MCF 10A (cell line): ENCODE measurements at regions not wholly inside any gene's neighbourhood (a gene's known extent, or its start where the extent isn't known, plus 50 kb on each side); places are given as distances from the start of the nearest gene placed in this dataset.

Experiments used
- BruUV-seq: library from RNA; stranded (reverse); fragments of 400-500 nt; replicated peaks from 2 replicates; lab custom pipeline; 2021; lab: Mats Ljungman, UMichigan
- CTCF ChIA-PET: fragments of 300-600 bp; sonication (Branson Sonifier 250); formaldehyde crosslinking; extraction: SDS; loops from one replicate; lab custom pipeline; 2021; ENCODE audit warnings: antibody characterized with exemption, inconsistent platforms; lab: Yijun Ruan, JAX
- POLR2A ChIA-PET: fragments of 300-600, 350-650 bp; sonication (Branson Sonifier 250); formaldehyde crosslinking; extraction: SDS; loops from one replicate; lab custom pipeline; 2020; ENCODE audit warnings: antibody characterized with exemption, inconsistent platforms; lab: Yijun Ruan, JAX
- DNase-seq: peaks from one replicate; pipeline ENCODE4 v3.0.0-alpha.2; 2018; ENCODE audit not compliant: unreplicated experiment
- H3K27ac Mint-ChIP-seq: one replicate; pipeline ENCODE4 v1.8.0; 2022; ENCODE audit warnings: mild to moderate bottlenecking, low read depth, mixed read lengths; ENCODE audit not compliant: unreplicated experiment
- H3K27me3 Mint-ChIP-seq: one replicate; pipeline ENCODE4 v1.8.0; 2022; ENCODE audit warnings: mixed read lengths; ENCODE audit not compliant: insufficient read depth, unreplicated experiment
- H3K36me3 Mint-ChIP-seq: one replicate; pipeline ENCODE4 v1.8.0; 2022; ENCODE audit warnings: mild to moderate bottlenecking, moderate library complexity, mixed read lengths; ENCODE audit not compliant: insufficient read depth, unreplicated experiment
- H3K4me1 Mint-ChIP-seq: one replicate; pipeline ENCODE4 v1.8.0; 2022; ENCODE audit warnings: mixed read lengths; ENCODE audit not compliant: insufficient read depth, unreplicated experiment
- H3K4me3 Mint-ChIP-seq: one replicate; pipeline ENCODE4 v1.8.0; 2022; ENCODE audit warnings: mild to moderate bottlenecking, moderate library complexity, mixed read lengths; ENCODE audit not compliant: unreplicated experiment
- H3K9me3 Mint-ChIP-seq: one replicate; pipeline ENCODE4 v1.8.0; 2022; ENCODE audit warnings: mixed read lengths; ENCODE audit not compliant: unreplicated experiment
- CTCF ChIP-seq: fragments of 200-600 bp; IDR thresholded peaks from one replicate; pipeline ENCODE4 v1.8.0; 2022; ENCODE audit warnings: antibody characterized with exemption, mild to moderate bottlenecking; ENCODE audit not compliant: unreplicated experiment
- intact Hi-C: fragments of 100-400 bp; cut with micrococcal nuclease; formaldehyde crosslinking; loops from 2 replicates; pipeline ENCODE4 v1.14.1; 2022

DNA sequence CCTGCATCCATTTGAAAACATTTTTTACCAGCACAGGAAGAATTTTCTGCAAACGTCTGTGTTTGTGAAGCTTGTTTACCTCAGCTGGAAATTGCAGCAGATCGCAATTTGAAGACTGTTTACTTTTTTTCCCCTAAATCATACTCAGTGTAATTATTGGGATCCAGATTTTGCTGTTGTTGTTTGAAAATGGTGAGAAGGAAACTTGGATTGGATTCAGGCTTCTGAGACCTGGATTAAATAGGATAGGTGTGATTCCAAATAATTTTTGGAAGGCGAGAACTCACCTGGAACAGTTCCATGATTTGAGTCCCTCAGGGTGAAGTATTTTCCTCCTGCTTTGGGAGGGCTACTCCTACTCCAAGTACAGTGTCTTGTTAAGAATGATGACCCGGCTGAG is 279.8 kb downstream of the STIM2 start:
- Mint-ChIP-seq H3K4me3 (no peak overlapping the region), H3K27ac (no peak overlapping the region), H3K4me1 (no peaks in the 10 kb centered on the region), H3K27me3 (no peaks in the 10 kb centered on the region), H3K9me3 (peaks cover 9% of the 10 kb centered on the region), H3K36me3 (no peaks in the 10 kb centered on the region)
- no TSS peak for BruUV-seq
- no peak for TF ChIP-seq CTCF
- intact Hi-C loops, result no loop called here
- CTCF ChIA-PET, result interaction anchor here (0.8 to 1.2 kb wide), 2 partner anchors 12 to 52 kb away, joined by 4 read pairs; no protein-coding TSS in a partner anchor
- no peak for DNase-seq
- POLR2A ChIA-PET, result no interaction called here

DNA sequence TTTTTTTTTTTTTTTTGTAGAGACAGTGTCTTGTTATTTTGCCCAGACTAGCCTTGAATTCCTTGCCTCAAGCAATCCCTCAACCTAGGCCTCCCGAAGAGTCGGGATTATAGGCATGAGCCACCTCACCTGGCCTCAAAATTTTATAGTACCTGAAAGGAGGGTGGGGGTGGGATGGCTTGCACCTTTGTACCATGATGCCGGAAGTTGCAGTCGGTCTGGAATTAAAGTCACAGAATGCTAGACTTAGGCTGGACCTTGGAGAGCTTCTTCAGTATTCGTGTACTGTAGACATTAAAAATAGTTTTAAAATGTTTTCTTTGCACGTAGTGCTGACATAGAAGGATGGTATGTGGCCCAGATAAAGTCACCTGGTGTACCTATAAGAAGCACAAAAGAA is 280.9 kb downstream of the STIM2 start:
- Mint-ChIP-seq H3K36me3 (no peaks in the 10 kb centered on the region), H3K4me3 (no peak overlapping the region), H3K27ac (no peak overlapping the region), H3K27me3 (no peaks in the 10 kb centered on the region), H3K9me3 (no peaks in the 10 kb centered on the region), H3K4me1 (no peaks in the 10 kb centered on the region)
- no TSS peak for BruUV-seq
- intact Hi-C loops, result no loop called here
- DNase-seq, result no peak
- CTCF ChIA-PET, result interaction anchor here (0.7 kb wide), 1 partner anchor 36 kb away, joined by 3 read pairs; no protein-coding TSS in a partner anchor
- no peak for TF ChIP-seq CTCF
- POLR2A ChIA-PET, result no interaction called here

DNA sequence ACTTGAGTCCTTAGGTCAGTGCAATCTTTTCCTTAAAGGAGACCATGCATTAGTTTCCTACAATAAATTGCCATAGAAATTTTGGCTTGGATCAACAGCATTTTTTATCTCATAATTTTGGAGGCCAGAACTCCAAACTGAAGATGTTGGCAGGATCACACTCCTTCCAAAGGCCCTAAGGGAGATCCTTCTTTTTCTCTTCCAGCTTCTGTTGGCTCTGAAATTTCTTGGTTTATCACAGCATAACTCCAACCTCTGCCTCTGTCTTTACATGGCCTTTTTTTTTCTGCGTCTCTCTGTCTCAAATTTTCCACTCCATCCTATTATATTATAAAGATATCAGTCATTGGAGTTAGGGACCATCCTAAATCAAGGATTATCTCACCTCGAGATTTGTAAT is 282.2 kb downstream of the STIM2 start:
- CTCF ChIA-PET, result no interaction called here

DNA sequence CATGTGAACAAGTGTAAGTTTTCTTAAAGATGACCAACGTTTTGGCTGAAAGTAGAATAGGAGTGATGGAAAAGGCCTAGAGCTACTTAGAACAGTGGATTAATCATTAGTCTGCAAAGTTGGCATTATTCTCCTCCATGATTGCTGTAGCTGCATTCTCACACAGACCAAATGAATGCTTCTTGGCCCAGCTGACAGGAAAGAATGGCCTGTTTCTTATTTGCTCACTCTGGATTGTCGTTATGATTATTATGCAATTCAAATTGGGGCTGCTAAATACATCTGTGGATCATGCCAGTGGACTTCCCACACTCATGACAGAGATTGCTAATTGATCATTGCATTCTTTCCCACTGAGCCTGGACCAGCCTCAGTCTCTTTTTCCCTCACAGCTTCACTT is 285.0 kb downstream of the STIM2 start:
- ChIA-PET POLR2A (interaction anchor here (0.6 kb wide), 1 partner anchor 1879 kb away, joined by 4 read pairs; no protein-coding TSS in a partner anchor), CTCF (interaction anchor here (0.6 kb wide), 1 partner anchor 423 kb away, joined by 6 read pairs; no protein-coding TSS in a partner anchor)
- H3K4me1 Mint-ChIP-seq, result peaks cover 6% of the 10 kb centered on the region
- intact Hi-C loops, result no loop called here
- no peaks in the 10 kb centered on the region for H3K27me3 Mint-ChIP-seq
- H3K36me3 Mint-ChIP-seq, result no peaks in the 10 kb centered on the region
- BruUV-seq, result no TSS peak
- no peak for DNase-seq
- peaks cover 7% of the 10 kb centered on the region for H3K9me3 Mint-ChIP-seq
- no peak overlapping the region for H3K4me3 Mint-ChIP-seq
- TF ChIP-seq CTCF, result no peak
- no peak overlapping the region for H3K27ac Mint-ChIP-seq

More for the DNA sequence above, 282.2 kb downstream of the STIM2 start:
- no peak for TF ChIP-seq CTCF
- intact Hi-C loops, result no loop called here
- Mint-ChIP-seq H3K36me3 (no peaks in the 10 kb centered on the region), H3K9me3 (peaks cover 7% of the 10 kb centered on the region), H3K27ac (no peak overlapping the region), H3K4me1 (no peaks in the 10 kb centered on the region), H3K27me3 (no peaks in the 10 kb centered on the region), H3K4me3 (no peak overlapping the region)
- DNase-seq, result no peak
- POLR2A ChIA-PET, result no interaction called here
- BruUV-seq, result no TSS peak
